Suppressor macrophage treated with lipopolysaccharide for 1 hour (primary cell): ENCODE measurements at regions not wholly inside any gene's neighbourhood (a gene's known extent, or its start where the extent isn't known, plus 50 kb on each side); places are given as distances from the start of the nearest gene placed in this dataset.

Experiments
- DNase-seq, 3 donors: peaks; one replicate each; pipeline ENCODE4 v3.0.0-alpha.2; 2020 to 2022

DNA sequence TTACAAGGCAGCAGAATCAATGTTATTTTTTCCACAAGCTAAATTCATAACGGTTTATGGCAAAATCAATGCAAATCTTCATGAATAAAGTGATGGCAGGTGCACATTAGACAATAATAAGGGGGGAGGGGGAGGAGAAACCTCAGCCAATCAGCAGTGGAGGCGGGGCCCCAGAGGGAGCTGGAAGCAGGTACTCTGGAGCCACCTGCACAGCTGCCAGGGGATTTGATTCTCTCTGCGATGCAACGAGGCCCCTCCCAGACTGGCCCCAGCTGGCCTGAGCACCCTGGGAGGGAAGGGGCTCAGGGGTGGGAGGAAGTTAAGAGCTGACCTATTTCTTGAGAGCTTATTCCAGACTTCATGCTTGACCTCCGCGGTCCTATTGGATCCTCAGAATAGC, 127.8 kb upstream of the IGSF21 start:
- DNase-seq = no peak

DNA sequence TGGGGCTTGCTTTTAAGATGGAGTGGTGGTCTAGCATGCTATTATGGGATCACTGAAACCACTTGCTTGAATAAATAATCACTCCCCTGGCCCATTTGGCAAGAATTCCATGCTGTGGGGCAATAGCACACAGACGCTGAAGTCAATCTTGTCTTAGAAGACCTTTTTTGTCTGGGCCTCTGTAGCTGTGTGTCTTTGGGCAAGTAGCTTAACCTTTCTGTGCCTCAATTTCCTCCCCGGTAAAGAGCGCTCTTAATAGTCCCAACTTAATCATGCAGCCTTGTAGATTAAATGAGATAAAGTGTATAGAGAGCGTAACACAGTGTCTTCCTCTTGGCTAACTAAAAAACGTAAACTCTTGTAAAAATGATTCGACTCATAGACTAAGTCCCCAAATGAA, 125.4 kb upstream of the IGSF21 start:
- DNase-seq = no peak

DNA sequence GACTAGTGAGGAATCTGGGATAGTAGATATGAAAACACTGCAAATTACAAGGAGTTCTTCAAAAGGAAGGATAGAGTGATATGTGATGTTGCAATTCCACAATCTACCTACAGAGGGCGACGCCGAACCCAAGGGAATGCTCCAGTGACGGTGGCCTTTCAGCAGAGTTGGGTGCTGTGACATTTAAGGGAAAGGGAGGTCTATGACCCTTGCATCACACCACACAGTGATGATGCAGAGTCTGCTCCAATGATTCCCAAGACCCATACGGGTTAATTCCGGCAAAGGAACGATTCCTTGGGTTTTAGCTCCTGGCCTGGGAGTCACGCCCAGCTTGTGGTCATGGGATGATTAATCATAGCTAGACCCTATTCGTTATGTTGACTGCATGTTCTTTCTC, 123.0 kb upstream of the IGSF21 start:
- peak; percentile 53 to 65 (median 62) for DNase-seq

DNA sequence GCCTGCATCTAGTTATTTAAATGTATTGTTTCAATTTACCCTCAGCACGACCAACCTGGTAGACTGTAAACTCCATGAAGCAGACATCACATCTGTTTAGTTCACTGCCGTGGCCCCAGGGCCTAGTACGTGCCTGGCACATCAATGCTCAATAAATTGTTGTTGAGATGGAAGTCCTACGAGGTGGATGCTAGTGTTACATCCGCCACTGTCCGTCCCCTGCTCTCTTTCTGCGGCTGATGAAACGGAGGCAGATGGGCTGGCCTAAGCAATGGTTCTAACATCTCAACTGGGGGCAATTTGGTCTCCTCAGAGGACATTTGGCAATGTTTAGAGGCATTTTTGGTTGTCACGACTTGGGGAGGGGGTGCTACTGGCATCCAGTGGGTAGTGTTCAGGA, 121.4 kb upstream of the IGSF21 start:
- DNase-seq = no peak

DNA sequence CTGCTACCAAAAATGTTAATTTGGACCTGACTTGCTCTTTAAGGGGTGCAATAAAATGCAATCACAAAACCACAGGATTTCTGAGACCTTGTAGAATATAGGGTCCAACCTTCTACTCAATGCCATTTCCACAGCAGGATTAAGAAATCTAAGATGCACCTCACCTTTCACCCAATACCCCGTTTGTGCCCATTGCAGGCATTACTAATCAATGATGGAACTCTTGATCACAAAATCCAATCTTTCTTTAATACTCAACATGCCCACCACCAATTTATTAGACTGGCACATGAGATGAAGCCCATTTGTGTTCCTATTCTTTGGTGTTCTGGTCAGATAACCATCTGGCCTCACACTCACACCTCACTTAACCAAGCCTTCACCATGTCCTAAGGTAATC, 117.2 kb upstream of the IGSF21 start:
- no peak for DNase-seq

DNA sequence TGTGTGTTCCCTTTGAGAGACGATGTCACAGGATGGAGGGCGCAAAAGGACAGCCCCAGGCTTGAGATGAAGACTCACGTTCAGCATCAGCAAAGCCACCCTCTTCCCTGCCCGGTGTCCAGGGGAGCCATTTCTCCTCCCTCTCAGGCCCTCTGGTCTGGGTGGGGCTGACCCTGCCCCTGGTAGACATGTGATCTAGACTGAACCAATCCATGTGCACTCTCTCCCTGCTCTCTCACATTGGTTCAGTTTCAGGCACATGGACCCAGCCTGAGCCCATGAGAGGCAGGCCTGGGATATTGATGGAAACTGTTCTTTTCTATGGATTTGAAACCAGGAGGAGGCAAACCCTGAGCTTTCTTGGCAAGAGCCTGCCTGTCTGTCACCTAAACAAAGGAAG, 115.6 kb upstream of the IGSF21 start:
- DNase-seq = no peak

DNA sequence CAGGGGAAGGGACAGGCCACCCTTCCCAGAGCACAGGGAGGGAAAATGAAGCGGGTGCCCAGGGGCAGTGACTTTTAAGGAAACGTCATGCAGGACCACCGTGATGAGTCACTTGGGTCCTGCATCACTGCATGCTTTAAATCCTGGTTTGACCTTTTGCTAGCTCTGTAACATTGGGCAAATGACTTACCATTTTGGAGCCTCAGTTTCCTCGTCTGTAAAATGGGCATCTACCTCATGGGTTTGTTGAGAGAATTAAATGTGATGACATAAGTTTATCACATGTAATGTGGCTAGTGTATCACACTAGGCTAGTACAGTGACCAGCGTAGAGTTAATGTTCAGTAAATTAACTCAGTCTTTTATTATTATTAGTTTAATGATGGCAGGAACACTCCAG, 114.8 kb upstream of the IGSF21 start:
- DNase-seq = no peak

DNA sequence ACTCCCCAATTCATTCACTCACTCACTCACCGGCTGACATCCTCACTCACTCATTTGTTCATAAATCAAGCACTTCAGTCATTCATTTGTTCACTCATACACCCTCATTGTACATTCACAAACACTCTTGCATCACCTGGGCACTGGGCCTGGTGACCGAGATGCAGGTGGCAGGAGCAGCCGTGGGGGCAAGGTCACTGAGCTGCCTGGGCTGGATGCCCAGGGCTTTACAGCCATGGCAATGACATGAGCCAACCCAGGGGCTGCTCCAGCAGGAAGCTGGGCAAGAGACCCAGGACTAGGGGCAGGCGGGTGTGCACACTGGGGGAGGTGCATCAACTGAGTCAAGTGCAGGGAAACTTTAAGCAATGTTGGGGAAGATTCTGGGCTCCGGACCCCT, 113.6 kb upstream of the IGSF21 start:
- DNase-seq = no peak

DNA sequence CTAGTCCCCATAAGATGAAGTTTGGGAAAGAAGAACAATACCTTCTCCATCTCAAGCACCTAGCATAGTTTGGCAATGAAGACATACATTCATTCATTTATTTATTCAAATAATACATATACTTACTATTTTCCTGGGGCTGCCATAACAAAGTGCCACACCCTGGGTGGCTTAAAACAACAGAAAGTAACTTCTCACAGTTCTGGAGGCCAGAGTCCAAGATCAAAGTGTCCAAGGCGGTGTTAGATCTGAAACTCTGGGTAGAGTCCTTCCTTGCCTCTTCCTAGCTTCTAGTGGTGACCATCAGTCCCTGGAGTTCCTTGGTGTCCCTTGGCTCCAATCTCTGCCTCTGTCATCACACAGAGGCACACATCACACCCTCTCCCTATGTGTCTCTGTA, 112.1 kb upstream of the IGSF21 start:
- no peak for DNase-seq

DNA sequence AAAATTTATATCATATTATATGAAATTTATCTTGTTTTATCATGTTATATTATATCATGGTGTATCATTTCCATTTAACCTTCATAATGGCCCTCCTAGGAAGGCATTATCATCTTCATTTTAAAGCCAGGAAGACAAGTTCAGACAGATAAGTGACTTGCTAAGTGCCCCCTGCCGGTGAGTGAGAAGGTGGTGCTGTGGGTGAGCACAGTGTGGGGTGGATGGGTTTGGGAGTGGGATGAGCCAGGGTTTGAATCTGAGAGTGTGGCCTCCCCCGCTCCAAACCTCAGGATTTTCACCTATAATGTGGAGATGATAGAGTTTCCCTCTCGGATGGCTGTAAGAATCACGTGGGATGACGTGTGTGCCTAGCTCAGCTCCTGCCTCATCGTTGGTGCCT, 108.7 kb upstream of the IGSF21 start:
- no peak for DNase-seq

DNA sequence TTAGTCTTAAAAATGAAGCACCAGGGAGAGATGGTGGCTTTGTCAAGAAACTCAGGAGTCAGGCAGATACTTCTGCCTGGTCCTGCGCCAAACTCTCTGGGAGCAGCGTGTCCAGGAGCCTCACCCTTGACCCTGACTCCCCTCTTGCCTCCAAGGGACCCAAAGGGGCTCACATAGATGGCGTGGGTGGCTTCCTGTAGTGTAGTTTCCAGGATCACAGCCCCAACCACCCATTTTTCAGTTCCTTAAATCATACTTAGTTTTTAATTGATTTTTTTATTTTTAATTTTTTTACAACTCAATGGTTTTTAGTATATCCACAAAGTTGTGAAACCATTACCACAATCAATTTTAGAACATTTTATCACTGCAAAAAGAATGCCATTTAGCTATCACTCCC, 107.7 kb upstream of the IGSF21 start:
- DNase-seq = no peak

DNA sequence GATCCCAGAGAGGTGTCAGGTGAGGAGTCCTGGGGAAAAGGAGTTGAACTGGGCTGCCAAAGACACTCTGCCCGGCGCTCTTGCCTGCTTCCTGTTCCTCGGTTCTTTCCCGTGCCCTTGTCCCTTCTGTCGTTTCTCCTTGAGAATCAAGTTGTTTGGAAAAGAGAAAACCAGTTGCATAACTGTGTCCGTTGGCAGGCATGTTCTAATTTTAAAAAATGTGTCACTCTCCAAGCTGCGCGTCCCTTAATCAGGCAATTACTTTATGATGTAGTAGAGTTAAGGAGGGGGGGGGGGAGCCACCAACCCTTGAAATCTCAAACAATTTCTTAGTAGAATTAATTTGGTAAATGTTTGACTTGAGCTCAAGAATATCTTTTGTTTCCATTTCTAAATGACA, 105.9 kb upstream of the IGSF21 start:
- DNase-seq = no peak

DNA sequence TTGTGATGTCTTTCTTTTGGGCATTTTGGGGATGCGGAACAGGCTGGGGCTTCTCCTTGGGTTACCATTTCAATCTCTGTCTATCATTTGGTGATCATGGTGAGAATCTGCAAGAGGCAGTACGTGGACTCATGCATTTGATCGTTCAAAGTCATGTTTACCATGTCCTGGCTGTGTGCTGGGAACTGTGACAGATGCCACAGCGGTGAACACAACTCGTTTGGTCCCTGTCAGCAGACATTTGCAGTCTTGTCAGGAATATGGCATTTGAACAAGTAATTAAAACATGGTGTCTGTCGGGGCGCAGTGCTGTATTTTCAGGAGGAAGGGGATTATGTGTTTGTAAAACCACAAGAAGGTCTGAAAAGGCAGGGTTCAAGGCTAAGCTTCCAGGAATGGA, 103.3 kb upstream of the IGSF21 start:
- no peak for DNase-seq

DNA sequence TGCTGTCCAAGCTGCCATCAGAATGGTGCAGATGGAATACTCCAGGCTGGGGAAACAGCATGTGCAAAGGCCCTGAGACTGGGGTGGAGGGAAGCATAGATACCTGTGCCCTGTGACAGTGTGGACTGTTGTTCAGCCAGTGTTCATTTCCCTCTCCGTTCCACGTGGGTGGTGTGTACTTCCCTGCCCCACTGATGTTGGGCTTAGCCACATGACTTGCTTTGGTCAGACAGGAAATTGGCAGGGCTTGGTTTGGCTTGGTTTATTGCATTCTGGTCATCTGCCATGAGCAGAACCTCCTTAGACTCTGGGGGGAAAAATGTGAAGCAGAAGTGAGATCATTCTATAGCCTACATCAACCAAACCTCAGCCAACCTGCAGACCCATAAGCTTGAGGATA, 102.4 kb upstream of the IGSF21 start:
- peak; percentile 11 to 25 (median 17) for DNase-seq

DNA sequence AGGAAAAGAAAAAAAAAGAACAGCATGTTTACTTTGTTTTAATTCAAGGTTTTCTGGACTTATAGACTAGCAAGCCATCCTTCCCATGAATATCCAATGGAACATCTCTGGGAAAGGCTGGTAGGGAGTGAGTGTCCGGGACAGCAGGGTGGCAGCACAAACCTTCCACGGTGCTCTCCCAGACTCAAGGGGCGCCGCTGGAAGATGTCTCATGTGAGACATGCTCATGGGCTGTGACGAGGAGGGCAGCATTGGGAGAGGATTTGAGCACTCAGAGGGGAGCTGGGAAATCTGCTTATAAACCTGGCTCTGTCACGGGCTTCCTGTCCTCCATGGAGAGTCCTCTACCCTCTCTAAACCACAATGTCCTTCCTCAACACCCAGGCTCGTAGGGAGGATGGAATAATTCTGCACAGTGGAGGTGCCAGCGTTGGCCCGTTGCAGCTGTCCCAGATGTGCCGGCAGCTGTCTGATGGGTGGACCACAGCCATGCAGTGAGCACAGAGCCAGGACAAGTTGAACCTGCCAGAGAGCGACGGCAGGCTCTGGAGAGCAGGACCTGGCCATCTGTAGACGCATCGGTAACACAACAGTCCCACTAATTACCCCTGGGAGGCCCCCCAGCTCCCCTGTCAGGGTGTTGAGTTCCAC, 100.1 kb upstream of the IGSF21 start:
- no peak for DNase-seq

DNA sequence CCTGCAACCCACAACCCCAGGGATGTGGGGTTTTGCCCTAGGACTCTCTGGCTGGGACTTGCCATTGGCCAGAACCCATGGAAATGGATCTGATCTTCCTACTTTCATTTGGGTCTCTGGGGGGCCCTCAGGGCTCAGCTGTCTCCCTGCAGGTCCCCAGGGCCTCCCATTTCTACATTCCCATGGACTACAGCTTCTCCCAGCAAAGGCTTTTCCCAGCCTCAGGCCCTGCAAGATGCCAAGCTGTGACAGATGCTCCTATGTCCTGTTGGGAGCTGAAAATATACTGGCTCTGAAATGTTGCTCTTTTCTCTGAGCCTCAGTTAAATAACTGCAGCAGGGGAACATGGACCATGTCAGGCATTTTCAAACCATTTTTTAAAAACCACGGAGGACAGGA, 99.5 kb upstream of the IGSF21 start:
- DNase-seq = no peak

DNA sequence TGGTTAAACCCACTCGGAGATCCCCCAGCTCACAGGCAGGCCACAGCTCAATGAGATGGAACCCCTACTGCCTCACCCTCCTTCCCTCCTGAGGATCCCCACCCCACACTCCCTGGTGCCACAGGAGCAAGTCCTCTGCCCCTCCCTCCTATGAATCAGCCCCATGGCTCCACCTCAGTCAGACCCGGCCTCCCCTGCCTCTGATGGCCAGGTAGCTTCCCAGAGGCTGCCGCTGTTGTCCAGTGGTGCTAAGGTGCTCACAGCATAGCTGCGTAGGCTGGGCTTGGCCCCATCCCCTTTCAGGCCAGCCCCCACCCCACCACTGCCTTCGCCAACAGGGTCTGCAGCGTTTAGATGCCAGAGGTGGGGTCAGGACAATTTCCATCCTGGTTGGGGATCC, 98.5 kb upstream of the IGSF21 start:
- DNase-seq = no peak

DNA sequence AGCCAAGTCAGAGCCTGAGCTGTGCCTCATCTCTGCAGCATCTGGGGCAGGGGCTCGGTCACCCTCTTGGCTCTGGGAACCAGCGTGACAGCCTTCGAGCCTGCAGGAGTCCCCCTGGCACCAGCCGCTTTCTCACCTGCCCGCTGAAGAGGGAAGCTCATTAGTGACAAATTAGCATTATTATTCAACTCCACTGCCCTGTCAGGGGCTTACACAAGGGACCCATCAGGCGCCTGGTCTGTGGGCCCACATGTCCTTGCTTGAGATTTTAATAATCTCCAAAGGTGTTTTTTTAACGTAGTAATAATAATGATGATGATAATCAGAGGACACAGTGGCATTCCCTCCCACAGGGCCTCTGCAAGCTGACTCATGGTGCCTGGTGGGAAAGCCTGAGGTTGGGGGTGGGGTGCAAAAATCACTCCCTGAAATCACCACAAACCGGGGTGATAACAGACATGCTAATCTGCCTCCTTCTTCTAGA, 98.1 kb upstream of the IGSF21 start:
- peak; percentile 3 to 20 (median 19) for DNase-seq

DNA sequence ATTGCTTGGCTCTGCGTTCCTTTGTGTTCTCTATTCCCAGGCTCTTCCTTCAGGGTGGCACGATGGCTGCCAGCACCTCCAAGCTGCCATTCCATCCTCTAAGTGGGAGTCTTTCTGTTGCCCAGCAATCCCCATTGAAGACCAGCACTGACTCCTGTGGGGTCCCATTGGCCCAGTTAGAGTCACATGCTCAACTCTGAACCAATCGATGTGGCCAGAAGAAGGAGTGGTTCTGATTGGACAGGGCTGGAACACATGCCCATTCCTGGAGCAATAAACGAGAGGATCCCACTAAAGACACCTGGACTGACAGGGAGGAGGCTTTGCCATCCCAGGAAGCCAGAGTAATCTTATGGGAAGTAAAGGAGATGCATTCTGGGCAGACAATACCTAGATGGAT, 97.2 kb upstream of the IGSF21 start:
- no peak for DNase-seq

DNA sequence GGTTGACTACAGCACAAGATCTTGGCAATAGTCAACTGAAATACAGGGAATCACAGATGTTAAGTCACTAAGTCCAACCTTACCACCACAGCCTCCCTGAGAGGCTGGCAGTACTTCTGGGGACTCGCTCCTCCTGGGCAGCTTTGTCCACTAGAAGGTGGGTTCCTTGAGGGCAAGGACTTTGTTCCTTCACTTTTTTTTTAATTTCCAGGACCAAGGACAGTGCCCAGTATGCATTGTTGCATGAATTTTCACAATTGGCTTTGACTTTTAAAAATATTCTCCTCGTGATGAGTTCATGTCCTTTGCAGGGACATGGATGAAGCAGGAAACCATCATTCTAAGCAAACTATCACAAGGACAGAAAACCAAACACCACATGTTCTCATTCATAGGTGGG, 96.7 kb upstream of the IGSF21 start:
- no peak for DNase-seq

DNA sequence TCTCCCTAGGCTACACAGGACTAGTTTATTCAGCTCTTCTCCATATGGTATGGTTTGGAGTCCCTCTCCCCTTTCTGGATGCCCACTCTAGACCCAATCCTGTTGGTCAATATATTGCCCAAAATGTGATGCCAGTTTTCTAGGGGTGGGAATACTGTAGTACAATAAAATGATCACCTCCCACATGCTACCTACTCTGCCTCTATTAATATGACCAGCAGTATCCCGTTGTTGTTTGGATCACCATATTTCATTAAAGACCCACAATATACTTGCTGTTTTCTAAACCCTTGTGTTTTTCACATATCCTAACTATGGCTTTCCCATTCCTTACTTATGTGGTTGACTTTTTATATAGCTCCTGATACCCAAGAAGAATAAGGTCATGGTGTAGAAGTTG, 95.9 kb upstream of the IGSF21 start:
- DNase-seq = no peak

DNA sequence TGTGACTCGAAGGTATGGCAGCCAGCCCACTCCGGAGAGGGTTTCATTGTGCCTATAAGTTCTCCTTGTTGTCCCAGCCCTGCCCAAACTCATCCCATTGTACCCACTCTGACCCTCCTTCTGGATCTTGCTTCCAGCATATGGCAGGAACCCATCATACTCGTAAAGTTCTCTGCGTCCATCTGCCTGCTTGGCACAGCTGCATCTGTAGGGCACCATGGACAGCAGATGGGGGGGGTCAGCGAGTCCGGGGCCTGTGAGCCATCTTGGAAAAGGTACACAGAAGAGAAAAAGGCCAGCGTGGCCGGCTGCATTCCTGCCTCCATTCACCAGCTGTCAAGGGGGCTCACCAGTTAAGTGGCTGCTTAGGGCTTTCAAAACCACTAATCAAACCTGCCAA, 94.9 kb upstream of the IGSF21 start:
- DNase-seq = no peak

DNA sequence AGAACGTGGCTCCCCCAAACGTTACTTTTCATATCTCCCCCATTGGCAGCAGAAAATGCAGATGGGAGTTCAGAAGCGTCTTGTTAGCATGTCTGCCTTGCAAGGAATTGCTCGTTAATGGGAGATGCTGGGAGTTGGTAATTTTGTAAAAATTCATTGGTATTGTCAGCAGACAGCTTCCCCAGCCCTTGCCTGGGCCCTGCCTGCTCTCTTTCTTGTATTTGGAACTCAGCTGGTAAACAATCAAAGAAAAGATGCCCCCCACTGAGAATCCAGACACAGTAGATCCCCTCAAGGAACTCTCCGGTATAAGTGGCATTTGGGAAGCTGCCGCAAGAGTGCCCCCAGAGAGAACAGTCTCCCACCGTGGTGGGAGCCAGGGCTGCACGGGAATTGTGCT, 94.4 kb upstream of the IGSF21 start:
- DNase-seq = no peak

DNA sequence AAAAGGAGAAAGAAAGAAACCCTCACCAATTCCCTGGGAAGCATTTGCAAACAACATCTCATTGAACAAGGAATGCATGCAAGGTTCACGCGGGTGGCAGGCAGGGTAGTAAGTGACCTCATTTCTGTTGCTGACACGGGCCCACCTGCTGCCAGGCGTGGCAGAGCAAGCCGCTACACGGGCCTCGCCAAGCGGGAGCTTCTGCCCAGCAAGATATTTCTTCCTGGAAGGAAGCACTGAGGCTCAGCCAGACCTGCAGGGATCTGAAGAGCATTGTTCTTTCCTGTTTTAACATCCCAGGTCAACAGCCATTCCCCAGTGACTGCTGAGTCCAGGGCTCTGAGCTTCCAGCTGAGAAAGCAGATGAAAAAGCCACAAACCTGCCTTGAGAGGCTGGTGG, 91.9 kb upstream of the IGSF21 start:
- DNase-seq = no peak

DNA sequence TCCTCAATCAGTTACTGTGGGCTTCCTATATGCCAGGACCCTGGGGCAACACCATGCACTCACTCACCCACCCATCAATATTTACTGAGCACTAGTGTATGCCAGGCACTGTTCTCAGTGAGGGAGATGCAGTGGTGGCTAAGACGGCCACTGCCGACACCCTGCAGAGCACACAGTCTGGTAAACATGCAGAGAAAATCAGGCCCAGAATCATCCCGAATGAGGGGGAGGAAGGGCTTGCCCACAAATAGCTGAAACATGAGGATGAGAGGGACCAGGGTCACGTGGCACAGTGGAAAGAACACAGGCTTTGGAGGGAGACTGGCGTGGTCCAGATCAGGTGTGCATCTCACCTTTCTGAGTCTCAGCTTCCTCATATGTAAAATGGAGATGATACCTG, 89.2 kb upstream of the IGSF21 start:
- no peak for DNase-seq
